ENCODE measurements at regions not wholly inside any gene's neighbourhood (a gene's known extent, or its start where the extent isn't known, plus 50 kb on each side); places are given as distances from the start of the nearest gene placed in this dataset.

- Histone ChIP-seq H3K79me2 (ENCODE audit: low read length) (no peaks in the 10 kb centered on the region), H3K9me3 (ENCODE audit: low read length) (peaks cover 21% of the 10 kb centered on the region), H3K9me2 (replicated peaks; ENCODE audit: insufficient read depth, low read length) (no peaks in the 10 kb centered on the region), H3K4me3 (ENCODE audit: low read length) (no peak overlapping the region), H4K20me1 (ENCODE audit: insufficient read depth, low read depth, low read length) (no peaks in the 10 kb centered on the region), H2AFZ (ENCODE audit: low read length) (no peak overlapping the region), H3K4me2 (ENCODE audit: low read depth, low read length, poor library complexity, severe bottlenecking) (no peak overlapping the region), H3K4me1 (ENCODE audit: low read length) (no peaks in the 10 kb centered on the region), H3K9ac (ENCODE audit: low read length) (no peak overlapping the region), H3K27ac (ENCODE audit: low read length) (no peak overlapping the region), H3K36me3 (ENCODE audit: insufficient read depth, low read length) (no peaks in the 10 kb centered on the region), H3K27me3 (ENCODE audit: low read length) (no peaks in the 10 kb centered on the region)
- no peak for DNase-seq
Observed at GRCh38 chr9:80605129-80605528, 1033.4 kb downstream of the TLE4 start.

GRCh38 chr9:80602291-80602690, 1030.5 kb downstream of the TLE4 start:
- DNase-seq, result no peak

GRCh38 chr9:80596579-80596978, 1024.8 kb downstream of the TLE4 start:
- H3K27me3 ChIP-seq (ENCODE audit: low read length), result no peaks in the 10 kb centered on the region
- no peak overlapping the region for H3K4me2 ChIP-seq (ENCODE audit: low read depth, low read length, poor library complexity, severe bottlenecking)
- no peaks in the 10 kb centered on the region for H3K9me2 ChIP-seq (replicated peaks; ENCODE audit: insufficient read depth, low read length)
- H3K36me3 ChIP-seq (ENCODE audit: insufficient read depth, low read length), result no peaks in the 10 kb centered on the region
- no peaks in the 10 kb centered on the region for H3K4me1 ChIP-seq (ENCODE audit: low read length)
- no peak overlapping the region for H2AFZ ChIP-seq (ENCODE audit: low read length)
- no peaks in the 10 kb centered on the region for H3K79me2 ChIP-seq (ENCODE audit: low read length)
- H3K9ac ChIP-seq (ENCODE audit: low read length), result no peak overlapping the region
- DNase-seq, result no peak
- H3K27ac ChIP-seq (ENCODE audit: low read length), result no peak overlapping the region
- H3K4me3 ChIP-seq (ENCODE audit: low read length), result no peak overlapping the region
- H3K9me3 ChIP-seq (ENCODE audit: low read length), result peaks cover 36% of the 10 kb centered on the region
- H4K20me1 ChIP-seq (ENCODE audit: insufficient read depth, low read depth, low read length), result no peaks in the 10 kb centered on the region

More at GRCh38 chr9:80602291-80602690, 1030.5 kb downstream of the TLE4 start:
- Histone ChIP-seq H3K27ac (ENCODE audit: low read length) (no peak overlapping the region), H3K9ac (ENCODE audit: low read length) (no peak overlapping the region), H3K4me2 (ENCODE audit: low read depth, low read length, poor library complexity, severe bottlenecking) (no peak overlapping the region), H3K9me3 (ENCODE audit: low read length) (peaks cover 22% of the 10 kb centered on the region), H4K20me1 (ENCODE audit: insufficient read depth, low read depth, low read length) (no peaks in the 10 kb centered on the region), H3K9me2 (replicated peaks; ENCODE audit: insufficient read depth, low read length) (no peaks in the 10 kb centered on the region), H3K36me3 (ENCODE audit: insufficient read depth, low read length) (no peaks in the 10 kb centered on the region), H3K4me3 (ENCODE audit: low read length) (no peak overlapping the region), H3K79me2 (ENCODE audit: low read length) (no peaks in the 10 kb centered on the region), H3K27me3 (ENCODE audit: low read length) (no peaks in the 10 kb centered on the region), H3K4me1 (ENCODE audit: low read length) (no peaks in the 10 kb centered on the region), H2AFZ (ENCODE audit: low read length) (no peak overlapping the region)

GRCh38 chr9:80595192-80595591, 1023.4 kb downstream of the TLE4 start:
- DNase-seq, result no peak
- H3K4me1 ChIP-seq (ENCODE audit: low read length), result no peaks in the 10 kb centered on the region
- H3K9me3 ChIP-seq (ENCODE audit: low read length), result peaks cover 30% of the 10 kb centered on the region
- no peak overlapping the region for H3K9ac ChIP-seq (ENCODE audit: low read length)
- H2AFZ ChIP-seq (ENCODE audit: low read length), result no peak overlapping the region
- H3K27ac ChIP-seq (ENCODE audit: low read length), result no peak overlapping the region
- H3K79me2 ChIP-seq (ENCODE audit: low read length), result no peaks in the 10 kb centered on the region
- no peak overlapping the region for H3K4me3 ChIP-seq (ENCODE audit: low read length)
- no peaks in the 10 kb centered on the region for H3K36me3 ChIP-seq (ENCODE audit: insufficient read depth, low read length)
- no peaks in the 10 kb centered on the region for H4K20me1 ChIP-seq (ENCODE audit: insufficient read depth, low read depth, low read length)
- no peaks in the 10 kb centered on the region for H3K27me3 ChIP-seq (ENCODE audit: low read length)
- no peaks in the 10 kb centered on the region for H3K9me2 ChIP-seq (replicated peaks; ENCODE audit: insufficient read depth, low read length)
- H3K4me2 ChIP-seq (ENCODE audit: low read depth, low read length, poor library complexity, severe bottlenecking), result no peak overlapping the region

- H3K79me2 ChIP-seq (ENCODE audit: low read length), result no peaks in the 10 kb centered on the region
- no peak overlapping the region for H3K4me2 ChIP-seq (ENCODE audit: low read depth, low read length, poor library complexity, severe bottlenecking)
- peaks cover 26% of the 10 kb centered on the region for H3K9me3 ChIP-seq (ENCODE audit: low read length)
- no peak for DNase-seq
- no peak overlapping the region for H3K4me3 ChIP-seq (ENCODE audit: low read length)
- H3K27ac ChIP-seq (ENCODE audit: low read length), result no peak overlapping the region
- no peak overlapping the region for H2AFZ ChIP-seq (ENCODE audit: low read length)
- no peaks in the 10 kb centered on the region for H3K36me3 ChIP-seq (ENCODE audit: insufficient read depth, low read length)
- H3K9ac ChIP-seq (ENCODE audit: low read length), result no peak overlapping the region
- H3K4me1 ChIP-seq (ENCODE audit: low read length), result no peaks in the 10 kb centered on the region
- no peaks in the 10 kb centered on the region for H4K20me1 ChIP-seq (ENCODE audit: insufficient read depth, low read depth, low read length)
- no peaks in the 10 kb centered on the region for H3K27me3 ChIP-seq (ENCODE audit: low read length)
- H3K9me2 ChIP-seq (replicated peaks; ENCODE audit: insufficient read depth, low read length), result no peaks in the 10 kb centered on the region
Observed at GRCh38 chr9:80592413-80592812, 1020.6 kb downstream of the TLE4 start.

GRCh38 chr9:80586786-80587330, 1015.1 kb downstream of the TLE4 start:
- H3K9ac ChIP-seq (ENCODE audit: low read length), result no peak overlapping the region

GRCh38 chr9:80571953-80572352, 1000.2 kb downstream of the TLE4 start:
- H3K79me2 ChIP-seq (ENCODE audit: low read length), result no peaks in the 10 kb centered on the region
- no peaks in the 10 kb centered on the region for H3K27me3 ChIP-seq (ENCODE audit: low read length)
- H3K9me2 ChIP-seq (replicated peaks; ENCODE audit: insufficient read depth, low read length), result no peaks in the 10 kb centered on the region
- H3K36me3 ChIP-seq (ENCODE audit: insufficient read depth, low read length), result no peaks in the 10 kb centered on the region
- DNase-seq, result no peak
- H3K4me1 ChIP-seq (ENCODE audit: low read length), result no peaks in the 10 kb centered on the region
- H3K4me2 ChIP-seq (ENCODE audit: low read depth, low read length, poor library complexity, severe bottlenecking), result no peak overlapping the region
- no peak overlapping the region for H3K27ac ChIP-seq (ENCODE audit: low read length)
- H2AFZ ChIP-seq (ENCODE audit: low read length), result no peak overlapping the region
- H3K9ac ChIP-seq (ENCODE audit: low read length), result no peak overlapping the region
- no peaks in the 10 kb centered on the region for H4K20me1 ChIP-seq (ENCODE audit: insufficient read depth, low read depth, low read length)
- peaks cover 29% of the 10 kb centered on the region for H3K9me3 ChIP-seq (ENCODE audit: low read length)
- no peak overlapping the region for H3K4me3 ChIP-seq (ENCODE audit: low read length)

More at GRCh38 chr9:80586786-80587330, 1015.1 kb downstream of the TLE4 start:
- no peak overlapping the region for H3K27ac ChIP-seq (ENCODE audit: low read length)
- H3K4me3 ChIP-seq (ENCODE audit: low read length), result no peak overlapping the region
- no peaks in the 10 kb centered on the region for H3K9me2 ChIP-seq (replicated peaks; ENCODE audit: insufficient read depth, low read length)
- no peaks in the 10 kb centered on the region for H4K20me1 ChIP-seq (ENCODE audit: insufficient read depth, low read depth, low read length)
- no peaks in the 10 kb centered on the region for H3K4me1 ChIP-seq (ENCODE audit: low read length)
- H3K9me3 ChIP-seq (ENCODE audit: low read length), result peaks cover 23% of the 10 kb centered on the region
- H3K27me3 ChIP-seq (ENCODE audit: low read length), result no peaks in the 10 kb centered on the region
- H3K4me2 ChIP-seq (ENCODE audit: low read depth, low read length, poor library complexity, severe bottlenecking), result no peak overlapping the region
- no peaks in the 10 kb centered on the region for H3K36me3 ChIP-seq (ENCODE audit: insufficient read depth, low read length)
- no peaks in the 10 kb centered on the region for H3K79me2 ChIP-seq (ENCODE audit: low read length)
- H2AFZ ChIP-seq (ENCODE audit: low read length), result no peak overlapping the region
- no peak for DNase-seq

GRCh38 chr9:80569236-80569635, 997.5 kb downstream of the TLE4 start:
- Histone ChIP-seq H3K9me3 (ENCODE audit: low read length) (peaks cover 26% of the 10 kb centered on the region), H3K4me3 (ENCODE audit: low read length) (no peak overlapping the region), H3K36me3 (ENCODE audit: insufficient read depth, low read length) (no peaks in the 10 kb centered on the region), H3K27me3 (ENCODE audit: low read length) (no peaks in the 10 kb centered on the region), H3K79me2 (ENCODE audit: low read length) (no peaks in the 10 kb centered on the region), H3K9ac (ENCODE audit: low read length) (no peak overlapping the region), H2AFZ (ENCODE audit: low read length) (no peak overlapping the region), H3K4me1 (ENCODE audit: low read length) (no peaks in the 10 kb centered on the region), H3K9me2 (replicated peaks; ENCODE audit: insufficient read depth, low read length) (no peaks in the 10 kb centered on the region), H3K4me2 (ENCODE audit: low read depth, low read length, poor library complexity, severe bottlenecking) (no peak overlapping the region), H3K27ac (ENCODE audit: low read length) (no peak overlapping the region), H4K20me1 (ENCODE audit: insufficient read depth, low read depth, low read length) (no peaks in the 10 kb centered on the region)
- no peak for DNase-seq

- no peak for DNase-seq
- H3K9me2 ChIP-seq (replicated peaks; ENCODE audit: insufficient read depth, low read length), result no peaks in the 10 kb centered on the region
- no peak overlapping the region for H3K27ac ChIP-seq (ENCODE audit: low read length)
- no peak overlapping the region for H3K4me2 ChIP-seq (ENCODE audit: low read depth, low read length, poor library complexity, severe bottlenecking)
- H3K27me3 ChIP-seq (ENCODE audit: low read length), result no peaks in the 10 kb centered on the region
- no peaks in the 10 kb centered on the region for H3K36me3 ChIP-seq (ENCODE audit: insufficient read depth, low read length)
- no peak overlapping the region for H3K9ac ChIP-seq (ENCODE audit: low read length)
- H3K4me1 ChIP-seq (ENCODE audit: low read length), result no peaks in the 10 kb centered on the region
- no peaks in the 10 kb centered on the region for H3K79me2 ChIP-seq (ENCODE audit: low read length)
- no peak overlapping the region for H2AFZ ChIP-seq (ENCODE audit: low read length)
- H4K20me1 ChIP-seq (ENCODE audit: insufficient read depth, low read depth, low read length), result no peaks in the 10 kb centered on the region
- H3K9me3 ChIP-seq (ENCODE audit: low read length), result no peaks in the 10 kb centered on the region; the same call in 1 of the 2 replicates
- no peak overlapping the region for H3K4me3 ChIP-seq (ENCODE audit: low read length)
Observed at GRCh38 chr9:80561526-80561925, 989.8 kb downstream of the TLE4 start.

Data from Karpas-422 (cell line).